Muscle of arm (tissue), 1 donor: ENCODE measurements at regions not wholly inside any gene's neighbourhood (a gene's known extent, or its start where the extent isn't known, plus 50 kb on each side); places are given as distances from the start of the nearest gene placed in this dataset.

Source experiments
- DNase-seq: peaks from one replicate; pipeline ENCODE4 v3.0.0-alpha.2; 2013

GRCh38 chr18:25873833-25874232 is 216.6 kb downstream of the SS18 start:
- DNase-seq = no peak

DNA sequence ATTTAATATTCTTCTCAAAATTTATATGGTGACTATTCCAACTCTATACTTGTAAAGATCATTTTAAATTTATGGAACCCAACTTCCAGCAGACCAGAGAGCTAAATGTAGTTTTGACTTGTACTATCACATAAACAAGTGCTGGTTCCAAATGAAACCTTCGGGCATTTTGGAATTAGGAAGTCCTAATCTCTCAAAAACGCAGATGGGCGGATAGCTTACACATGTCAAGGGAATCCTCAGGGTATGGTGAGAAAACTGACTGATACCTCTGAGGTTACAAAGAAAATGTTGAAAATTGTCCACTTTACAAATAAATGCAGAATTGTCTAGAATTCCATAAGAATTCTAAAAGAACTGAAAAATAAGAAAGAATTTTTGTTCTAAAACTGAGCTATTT is 224.1 kb downstream of the SS18 start:
- no peak for DNase-seq

DNA sequence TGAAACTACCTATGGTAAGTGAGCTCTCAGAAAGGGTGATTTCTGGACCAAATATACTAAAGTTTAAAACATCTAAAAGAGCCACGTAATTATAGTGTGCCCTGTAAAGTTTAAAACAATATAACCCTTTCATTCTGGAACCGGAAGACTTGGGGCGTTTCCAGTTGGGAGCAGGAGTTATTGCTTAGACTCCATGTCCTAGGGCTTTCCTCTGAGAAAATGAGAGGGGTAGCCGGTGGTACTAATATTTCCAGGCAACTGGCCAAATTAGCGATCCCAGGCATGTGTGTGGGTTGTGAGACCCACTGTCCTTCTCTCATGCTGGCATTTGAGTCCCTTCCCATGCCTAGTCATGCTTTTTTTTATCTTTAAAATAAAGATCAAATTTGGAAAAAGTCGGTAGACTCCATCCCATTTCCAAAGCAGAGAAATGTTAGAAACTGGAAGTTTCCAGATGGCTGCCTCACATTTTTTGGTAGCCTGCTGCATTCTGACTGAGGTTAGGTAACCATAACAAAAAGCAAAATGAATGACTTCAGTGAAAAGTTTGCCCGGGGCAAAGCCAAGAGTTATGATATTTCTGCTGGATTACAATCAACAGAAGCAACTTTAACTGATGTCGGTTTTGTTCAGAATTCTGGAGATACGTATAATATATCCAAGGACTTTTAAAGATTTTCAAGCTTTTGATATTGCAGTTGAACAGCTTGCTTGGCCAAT is 227.4 kb downstream of the SS18 start:
- DNase-seq = no peak

DNA sequence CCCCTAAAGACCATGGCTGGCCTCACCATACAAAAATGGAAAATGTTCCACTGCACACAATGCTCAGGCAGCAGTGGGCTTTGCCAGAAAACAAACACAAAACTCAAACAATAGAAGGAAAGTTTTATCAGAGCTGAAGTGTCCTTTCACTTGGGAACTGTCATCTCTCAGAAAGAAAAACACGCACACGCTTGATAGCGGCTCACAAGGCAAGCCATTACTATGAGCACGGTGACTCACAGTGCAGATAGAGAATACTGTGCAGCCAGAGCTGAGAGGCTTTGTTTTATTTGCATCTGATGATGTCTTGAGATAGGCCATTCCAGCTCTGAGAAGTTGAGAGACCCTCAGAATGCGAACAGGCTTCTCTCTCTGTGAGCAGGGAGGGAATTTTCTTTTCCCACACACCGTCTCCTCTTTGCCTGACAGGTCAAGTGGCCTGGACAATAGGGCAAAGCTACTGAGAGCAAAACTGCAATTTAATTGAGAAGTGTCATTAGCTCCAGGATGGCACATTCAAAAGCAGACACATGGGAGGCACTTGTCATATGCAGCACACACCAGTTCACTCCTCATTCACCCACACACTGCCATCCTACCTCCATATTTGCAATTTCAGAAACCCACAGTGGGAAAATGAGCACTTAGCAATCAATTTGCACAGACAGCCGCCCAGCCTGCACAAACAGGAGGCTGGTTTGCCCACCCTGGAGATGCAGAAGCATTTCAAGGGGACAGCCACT is 236.6 kb downstream of the SS18 start:
- DNase-seq = no peak

DNA sequence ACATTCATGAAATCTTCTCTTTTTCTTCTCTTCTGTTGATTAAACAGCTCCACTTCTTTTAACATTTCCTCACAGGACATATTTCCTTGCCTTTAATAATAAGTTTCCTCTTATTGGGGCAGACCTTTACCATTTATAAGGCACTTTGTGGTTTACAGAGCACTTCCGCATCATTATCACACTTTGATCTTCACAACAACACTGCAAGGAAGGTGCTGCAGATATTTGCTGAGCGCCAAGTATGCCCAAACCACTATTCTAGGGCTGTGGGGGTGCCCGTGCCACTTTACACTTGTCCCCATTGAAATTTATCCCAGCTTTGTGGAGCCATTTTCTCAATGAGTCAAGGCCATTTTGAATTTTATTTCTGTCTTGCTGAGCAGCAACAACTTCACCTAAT is 246.6 kb downstream of the SS18 start:
- no peak for DNase-seq

DNA sequence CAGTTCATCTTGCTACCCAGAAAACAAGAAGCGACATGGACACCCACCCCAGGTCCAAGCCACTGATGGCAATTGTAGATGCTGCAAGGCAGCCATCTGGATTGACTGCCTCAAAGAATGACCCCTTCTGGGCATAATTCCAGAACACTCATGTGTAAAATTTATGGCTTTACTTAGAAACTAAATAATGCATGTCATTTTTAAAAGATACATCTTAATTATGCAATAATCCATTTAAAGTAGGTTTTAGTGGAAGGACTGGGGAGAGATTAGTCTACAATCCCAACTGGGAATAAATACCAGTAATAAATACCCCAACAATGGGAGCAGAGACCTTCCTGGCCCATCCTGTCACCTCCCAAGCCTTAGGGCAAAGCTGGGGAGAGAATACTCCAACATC is 247.7 kb downstream of the SS18 start:
- DNase-seq = no peak

DNA sequence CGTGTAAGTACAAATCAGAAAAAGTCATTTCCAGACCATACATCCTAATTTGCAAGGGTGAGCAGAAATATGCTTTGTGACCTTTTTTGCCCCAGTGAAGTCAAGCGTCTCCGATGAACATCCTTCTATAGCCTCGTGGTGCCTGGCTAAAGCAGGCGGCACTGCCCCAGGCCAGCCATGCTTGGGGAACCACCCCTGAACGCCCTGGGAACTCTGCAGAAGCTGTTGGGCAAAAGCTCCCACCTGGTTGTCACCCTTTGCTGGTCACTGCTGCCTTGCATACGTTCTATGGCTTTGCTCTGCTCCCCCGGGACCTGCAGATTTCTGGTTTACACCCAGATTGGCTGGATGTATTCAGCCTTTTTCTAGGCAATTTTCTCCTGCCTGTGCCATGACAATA is 256.4 kb downstream of the SS18 start:
- no peak for DNase-seq

- DNase-seq = peak; percentile 63
These were observed 258.3 kb downstream of the SS18 start for GRCh38 chr18:25832001-25832604.

DNA sequence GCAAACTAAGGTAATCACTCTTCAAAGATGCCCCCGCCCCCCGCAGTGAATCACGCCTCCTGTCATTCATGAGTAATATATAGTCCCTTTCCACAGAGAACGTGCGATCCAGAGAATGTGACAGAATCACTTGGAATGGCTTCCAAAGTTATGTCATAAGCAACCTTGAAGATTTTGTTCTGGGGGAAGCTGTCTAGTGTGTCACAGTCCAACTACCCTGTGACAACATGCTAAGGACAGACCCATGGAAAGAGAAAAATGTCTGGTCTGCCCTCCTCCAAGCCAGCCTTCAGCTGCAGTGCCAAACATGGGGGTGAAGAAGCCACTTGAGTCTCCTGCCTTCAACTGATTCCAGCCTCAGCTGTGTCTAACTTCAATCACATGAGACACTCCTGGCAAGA is 259.1 kb downstream of the SS18 start:
- no peak for DNase-seq

GRCh38 chr18:25830787-25831186 is 259.6 kb downstream of the SS18 start:
- no peak for DNase-seq

GRCh38 chr18:25827961-25828561 is 262.4 kb downstream of the SS18 start:
- no peak for DNase-seq

DNA sequence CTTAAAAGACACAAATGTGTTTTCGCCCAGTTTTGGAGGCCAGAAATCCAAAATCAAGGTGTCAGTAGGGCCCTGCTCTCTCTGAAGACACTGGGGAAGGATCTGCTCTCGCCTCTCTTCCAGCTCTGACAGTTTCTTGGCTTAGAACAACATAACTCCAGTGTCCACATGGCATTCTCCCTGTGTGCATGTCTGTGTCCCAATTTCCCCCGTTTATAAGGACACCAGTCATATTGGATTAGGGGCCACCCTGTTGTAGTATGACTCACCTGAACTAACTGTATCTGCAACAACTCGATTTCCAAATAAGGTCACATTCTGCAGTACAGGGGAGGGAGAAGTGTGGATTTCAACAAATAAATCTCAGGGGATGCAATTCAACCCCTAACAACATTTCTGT is 263.2 kb downstream of the SS18 start:
- no peak for DNase-seq

- no peak for DNase-seq
These were observed 263.6 kb downstream of the SS18 start for GRCh38 chr18:25826823-25827222.

GRCh38 chr18:25825979-25826776 is 264.2 kb downstream of the SS18 start:
- no peak for DNase-seq

DNA sequence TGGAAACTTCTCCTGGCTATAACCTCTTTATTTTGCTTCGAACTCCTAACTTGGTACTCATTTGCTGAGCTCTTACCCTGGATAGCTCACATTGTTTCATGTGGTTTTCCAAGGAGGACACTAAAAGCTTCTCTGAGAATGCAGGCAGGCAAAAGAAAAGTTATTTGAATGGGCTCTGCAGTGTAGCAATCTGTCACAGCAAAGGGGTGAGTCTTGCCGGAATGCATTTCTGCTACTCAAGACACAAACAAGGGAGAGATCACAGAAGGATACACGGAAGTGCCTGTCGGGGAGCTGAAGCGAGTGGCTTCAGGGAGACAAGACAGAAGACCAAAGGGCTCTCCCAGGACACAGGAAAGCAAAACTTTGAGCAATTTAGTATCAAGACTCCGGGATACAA is 265.4 kb downstream of the SS18 start:
- DNase-seq = no peak

DNA sequence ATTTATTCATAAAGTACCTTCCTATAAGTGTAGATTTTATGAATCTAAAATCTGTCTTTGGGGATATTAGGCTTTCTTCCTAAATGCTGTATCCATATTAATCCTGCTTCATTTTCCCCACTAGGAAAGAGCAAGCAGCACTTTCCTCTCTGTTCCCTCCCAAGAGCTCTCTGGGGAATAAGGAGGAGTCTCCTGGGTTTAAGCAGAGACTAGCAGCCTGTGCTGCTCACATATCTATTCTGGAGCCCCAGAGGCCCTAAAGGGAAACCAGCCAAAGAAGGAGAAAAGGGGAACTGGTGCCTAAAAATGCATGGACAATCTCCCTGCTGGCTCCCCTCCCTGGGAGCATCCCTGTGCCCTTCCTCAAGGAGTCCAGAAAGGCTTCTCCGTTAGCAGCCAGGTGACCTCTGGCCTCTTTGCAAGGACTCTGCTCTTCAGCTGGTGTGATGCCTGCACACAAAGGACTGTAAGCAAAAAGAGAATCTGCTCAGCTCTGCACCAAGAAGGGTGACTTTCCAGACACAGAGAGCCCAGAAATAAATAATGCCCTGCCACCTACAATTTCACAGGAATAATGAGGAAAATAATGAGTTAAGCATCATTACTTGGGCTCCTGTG is 270.6 kb downstream of the SS18 start:
- no peak for DNase-seq

DNA sequence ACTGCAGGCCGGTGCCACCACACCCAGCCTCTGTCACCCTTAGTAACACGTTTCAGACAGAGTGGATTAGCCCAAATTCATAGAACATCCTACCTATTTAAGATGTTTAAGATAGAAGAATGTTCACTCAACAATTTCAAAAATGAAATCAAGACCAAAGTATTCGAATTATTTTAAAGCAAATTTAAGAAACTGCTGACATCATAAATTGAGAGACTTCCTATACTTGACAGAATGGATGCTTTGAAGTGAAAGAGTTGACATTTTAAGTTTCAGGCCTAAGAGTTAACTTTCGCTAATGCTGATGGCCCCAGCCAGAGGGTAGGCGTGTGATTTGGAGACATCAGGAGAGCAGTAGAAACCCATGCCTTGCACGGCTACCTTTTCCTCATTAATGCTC is 271.9 kb downstream of the SS18 start:
- no peak for DNase-seq

DNA sequence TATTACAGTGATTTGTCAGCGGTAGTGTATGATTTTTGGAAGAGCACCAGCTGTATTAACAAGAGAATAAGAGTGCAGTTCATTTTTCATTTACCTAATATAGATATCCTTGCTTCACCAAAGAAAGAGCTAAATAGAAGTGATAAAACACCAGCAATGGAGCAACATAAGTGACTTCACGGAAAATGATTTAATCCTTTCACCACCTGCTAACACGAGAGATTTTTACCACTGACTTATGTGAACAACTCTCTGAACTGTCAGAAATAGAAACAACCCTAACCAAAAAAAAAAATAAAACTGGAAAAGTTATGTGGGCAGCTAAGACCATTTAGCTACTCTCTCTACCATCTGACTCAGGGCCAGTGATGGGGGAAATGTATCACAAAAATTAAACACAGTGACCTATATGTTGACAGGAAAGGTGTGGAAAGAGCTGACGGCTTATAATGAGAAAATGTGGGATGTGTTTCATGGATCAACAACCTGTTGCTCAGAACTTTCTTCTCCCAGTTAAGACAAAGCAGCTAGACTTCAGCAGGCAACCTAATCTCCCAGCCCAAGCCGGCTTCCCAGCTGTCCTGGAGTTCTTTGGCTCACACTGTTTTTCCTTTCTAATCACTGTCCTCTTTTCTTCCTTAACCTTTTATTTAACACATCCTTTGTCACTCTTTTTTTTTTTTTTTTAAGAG is 272.7 kb downstream of the SS18 start:
- no peak for DNase-seq

- DNase-seq = no peak
These were observed 274.8 kb downstream of the SS18 start for GRCh38 chr18:25815659-25816058.

DNA sequence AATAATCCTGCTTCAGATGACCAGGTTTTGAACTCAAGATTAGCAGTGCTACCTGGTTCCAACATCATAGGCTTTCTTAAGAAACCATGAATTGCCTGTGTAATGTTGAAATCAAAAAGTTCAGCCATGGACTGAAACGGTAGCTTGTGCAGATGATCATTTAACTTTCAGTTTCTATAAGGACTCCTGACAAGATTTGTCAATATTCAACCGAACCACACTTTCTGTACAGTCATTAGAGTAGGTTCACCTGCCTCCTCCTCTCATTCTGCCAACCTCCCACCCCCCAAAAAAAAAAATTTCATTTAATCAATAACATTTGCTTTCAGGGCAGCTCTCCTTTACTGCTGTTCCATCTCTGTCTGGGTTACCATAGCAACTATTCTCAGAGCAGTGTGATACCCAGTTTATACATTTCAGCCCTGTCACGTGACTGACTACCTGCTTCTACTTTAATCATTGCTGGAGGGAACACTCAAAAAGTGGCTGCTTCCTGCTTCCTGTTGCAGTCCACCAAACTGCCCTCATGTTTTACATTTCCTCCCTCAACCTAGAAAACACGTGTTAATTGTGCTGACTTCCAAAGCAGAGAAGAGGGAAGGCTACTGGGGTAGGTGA is 275.5 kb downstream of the SS18 start:
- no peak for DNase-seq
